MM.1S (cell line): ENCODE measurements at regions not wholly inside any gene's neighbourhood (a gene's known extent, or its start where the extent isn't known, plus 50 kb on each side); places are given as distances from the start of the nearest gene placed in this dataset.

Experiments
- DNase-seq: peaks from one replicate; pipeline ENCODE4 v3.0.0-alpha.2; 2015
- H2AFZ ChIP-seq: fragments of 300-600 bp; sonication (generic); 2 replicates; pipeline ENCODE4 v1.6.0; 2016; ENCODE audit warnings: antibody characterized with exemption, low read length
- H3F3A ChIP-seq: fragments of 300-600 bp; sonication (generic); 2 replicates; pipeline ENCODE4 v1.6.1; 2016; ENCODE audit warnings: mild to moderate bottlenecking, antibody characterized with exemption, low read length, moderate library complexity, mixed read lengths; ENCODE audit not compliant: insufficient read depth
- H3K27ac ChIP-seq: fragments of 300-600 bp; sonication (generic); 2 replicates; pipeline ENCODE4 v1.5.1; 2016; ENCODE audit warnings: mild to moderate bottlenecking, low read length
- H3K27me3 ChIP-seq: fragments of 300-600 bp; sonication (generic); replicated peaks from 2 replicates; pipeline ENCODE4 v1.6.0; 2016; ENCODE audit warnings: low read length; ENCODE audit not compliant: insufficient read depth
- H3K36me3 ChIP-seq: fragments of 300-600 bp; sonication (generic); replicated peaks from 2 replicates; pipeline ENCODE4 v1.6.1; 2016; ENCODE audit warnings: mild to moderate bottlenecking, low read length, mixed read lengths; ENCODE audit not compliant: insufficient read depth
- H3K4me1 ChIP-seq: fragments of 300-600 bp; sonication (generic); 2 replicates; pipeline ENCODE4 v1.6.1; 2016; ENCODE audit warnings: low read length, mixed read lengths
- H3K4me2 ChIP-seq: fragments of 300-600 bp; sonication (generic); 2 replicates; pipeline ENCODE4 v1.6.0; 2016; ENCODE audit warnings: low read depth, low read length
- H3K4me3 ChIP-seq: fragments of 300-600 bp; sonication (generic); 2 replicates; pipeline ENCODE4 v1.5.1; 2016; ENCODE audit warnings: low read length, mixed read lengths
- H3K79me2 ChIP-seq: fragments of 300-600 bp; sonication (generic); 2 replicates; pipeline ENCODE4 v1.6.1; 2016; ENCODE audit warnings: mixed run types, low read length, mixed read lengths
- H3K9ac ChIP-seq: fragments of 300-600 bp; sonication (generic); 2 replicates; pipeline ENCODE4 v1.6.1; 2016; ENCODE audit warnings: low read length, mixed read lengths
- H3K9me2 ChIP-seq: fragments of 300-600 bp; sonication (generic); replicated peaks from 2 replicates; pipeline ENCODE4 v1.6.1; 2016; ENCODE audit warnings: mild to moderate bottlenecking, low read length, mixed read lengths; ENCODE audit not compliant: insufficient read depth
- H3K9me3 ChIP-seq: fragments of 300-600 bp; sonication (generic); replicated peaks from 2 replicates; pipeline ENCODE4 v1.6.1; 2016; ENCODE audit warnings: mild to moderate bottlenecking, low read length, mixed read lengths; ENCODE audit not compliant: insufficient read depth
- H4K20me1 ChIP-seq: fragments of 300-600 bp; sonication (generic); 2 replicates; pipeline ENCODE4 v1.6.1; 2016; ENCODE audit warnings: mild to moderate bottlenecking, low read length, moderate library complexity, mixed read lengths; ENCODE audit not compliant: insufficient read depth
- CTCF ChIP-seq: fragments of 300-600 bp; sonication (generic); IDR thresholded peaks from 2 replicates; pipeline ENCODE4 v1.5.1; 2016; ENCODE audit warnings: antibody characterized with exemption, low read length, mixed read lengths
- EZH2 ChIP-seq: fragments of 300-600 bp; sonication (generic); optimal IDR thresholded peaks from 2 replicates; pipeline ENCODE3; 2017; ENCODE audit warnings: low read depth, mild to moderate bottlenecking, antibody characterized with exemption, low read length, mixed read lengths
- EZH2phosphoT487 ChIP-seq: fragments of 300-600 bp; sonication (generic); IDR thresholded peaks from 2 replicates; pipeline ENCODE4 v1.6.1; 2018; ENCODE audit warnings: antibody characterized with exemption, low read length

- Histone ChIP-seq H3K79me2 (no peaks in the 10 kb centered on the region), H4K20me1 (no peaks in the 10 kb centered on the region), H3K27ac (no peak overlapping the region), H3F3A (no peaks in the 10 kb centered on the region), H3K4me3 (no peak overlapping the region), H3K9me3 (no peaks in the 10 kb centered on the region), H3K9me2 (no peaks in the 10 kb centered on the region), H3K27me3 (no peaks in the 10 kb centered on the region), H3K36me3 (no peaks in the 10 kb centered on the region), H2AFZ (no peak overlapping the region), H3K4me1 (no peaks in the 10 kb centered on the region), H3K4me2 (no peak overlapping the region), H3K9ac (no peak overlapping the region)
- no peak for TF ChIP-seq EZH2
- TF ChIP-seq EZH2phosphoT487: no peak
- TF ChIP-seq CTCF: no peak
- DNase-seq: no peak
Measured at GRCh38 chr6:102485480-102485879, 1092.0 kb downstream of the GRIK2 start.

DNA sequence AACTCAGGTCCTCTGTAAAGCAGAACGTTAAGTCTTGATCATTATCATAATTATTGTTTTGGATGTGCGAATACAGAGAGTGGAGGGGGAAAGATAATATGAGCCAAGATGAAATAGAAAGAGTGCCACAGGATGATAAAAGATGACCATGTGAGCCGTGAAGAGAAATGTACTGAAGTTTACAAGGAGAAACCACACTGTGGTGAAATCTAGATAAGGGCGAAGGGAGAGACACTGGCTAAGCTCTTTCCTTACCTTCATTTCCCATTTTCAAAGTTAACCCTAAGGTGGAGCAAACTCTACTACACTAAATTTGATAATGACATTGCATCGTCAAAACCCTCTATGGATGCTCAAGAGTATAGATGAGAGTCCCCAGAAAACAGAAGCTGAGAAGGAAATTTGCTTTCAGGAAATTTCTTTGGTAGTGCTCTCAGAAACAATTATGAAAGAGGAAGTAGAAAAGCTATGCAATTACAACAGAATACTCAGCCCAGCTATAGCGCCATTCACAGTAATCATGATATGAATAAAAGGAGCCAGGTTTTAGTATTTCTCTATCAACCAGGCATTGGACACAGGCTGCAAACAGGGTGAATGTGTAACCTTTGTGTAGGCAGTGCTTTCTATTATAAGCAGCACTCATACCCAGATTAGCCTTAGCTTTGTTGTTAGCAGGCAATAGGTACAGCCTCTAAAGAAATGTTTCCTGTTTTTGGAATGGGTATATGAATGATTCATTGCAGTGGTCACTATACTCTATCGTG, 1080.7 kb downstream of the GRIK2 start:
- no peak overlapping the region for H3K4me2 ChIP-seq
- DNase-seq: no peak
- H3F3A ChIP-seq: no peaks in the 10 kb centered on the region
- H3K79me2 ChIP-seq: no peaks in the 10 kb centered on the region
- no peaks in the 10 kb centered on the region for H3K4me1 ChIP-seq
- H3K27ac ChIP-seq: no peak overlapping the region
- no peaks in the 10 kb centered on the region for H4K20me1 ChIP-seq
- no peaks in the 10 kb centered on the region for H3K9me2 ChIP-seq
- no peak overlapping the region for H3K9ac ChIP-seq
- H3K36me3 ChIP-seq: no peaks in the 10 kb centered on the region
- TF ChIP-seq EZH2 (no peak), EZH2phosphoT487 (no peak), CTCF (no peak)
- H3K4me3 ChIP-seq: no peak overlapping the region
- no peaks in the 10 kb centered on the region for H3K27me3 ChIP-seq
- H3K9me3 ChIP-seq: no peaks in the 10 kb centered on the region
- no peak overlapping the region for H2AFZ ChIP-seq

DNA sequence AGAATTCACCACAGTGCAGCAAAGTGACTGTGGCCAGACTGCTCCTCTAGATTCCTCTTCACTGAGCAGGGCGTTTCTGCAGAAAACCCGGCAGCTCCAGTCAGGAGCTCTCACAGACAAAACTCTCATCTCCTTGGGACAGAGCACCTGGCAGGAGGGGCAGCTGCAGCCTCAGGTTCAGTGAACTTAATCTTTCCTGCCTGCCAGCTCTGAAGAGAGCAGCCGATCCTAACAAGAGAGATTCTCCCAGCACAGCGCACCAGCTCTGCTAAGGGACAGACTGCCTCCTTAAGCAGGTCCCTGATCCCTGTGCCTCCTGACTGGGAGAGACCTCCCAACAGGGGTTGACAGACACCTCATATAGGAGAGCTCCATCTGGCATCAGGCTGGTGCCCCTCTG, 1065.5 kb downstream of the GRIK2 start:
- no peaks in the 10 kb centered on the region for H3K4me1 ChIP-seq
- no peak overlapping the region for H3K4me3 ChIP-seq
- H3K36me3 ChIP-seq: no peaks in the 10 kb centered on the region
- TF ChIP-seq EZH2 (no peak), EZH2phosphoT487 (no peak), CTCF (no peak)
- H3K27ac ChIP-seq: no peak overlapping the region
- no peak for DNase-seq
- no peaks in the 10 kb centered on the region for H3K79me2 ChIP-seq
- no peaks in the 10 kb centered on the region for H4K20me1 ChIP-seq
- no peak overlapping the region for H3K9ac ChIP-seq
- H3F3A ChIP-seq: no peaks in the 10 kb centered on the region
- H3K27me3 ChIP-seq: no peaks in the 10 kb centered on the region
- H3K4me2 ChIP-seq: no peak overlapping the region
- no peak overlapping the region for H2AFZ ChIP-seq
- H3K9me2 ChIP-seq: no peaks in the 10 kb centered on the region
- no peaks in the 10 kb centered on the region for H3K9me3 ChIP-seq
